Fibroblast of pulmonary artery (primary cell): ENCODE measurements at regions not wholly inside any gene's neighbourhood (a gene's known extent, or its start where the extent isn't known, plus 50 kb on each side); places are given as distances from the start of the nearest gene placed in this dataset.
"Not testable (repeated sequence)": the region's sequence is repeated elsewhere in the genome, so short reads cannot be mapped to it uniquely, and the experiment has no call there.

Experiments
- DNase-seq: peaks from one replicate; pipeline ENCODE4 v3.0.0-alpha.2; 2010; ENCODE audit warnings: low read depth
- H3K4me3 ChIP-seq: replicated peaks from 2 replicates; pipeline ENCODE4 v1.5.1; 2011; ENCODE audit warnings: low read depth, mild to moderate bottlenecking, control low read depth, low read length, moderate library complexity
- CTCF ChIP-seq: IDR thresholded peaks from 2 replicates; pipeline ENCODE4 v1.5.1; 2011; ENCODE audit warnings: mild to moderate bottlenecking, control low read depth, low read length, inconsistent platforms; ENCODE audit errors: missing control alignments

DNA sequence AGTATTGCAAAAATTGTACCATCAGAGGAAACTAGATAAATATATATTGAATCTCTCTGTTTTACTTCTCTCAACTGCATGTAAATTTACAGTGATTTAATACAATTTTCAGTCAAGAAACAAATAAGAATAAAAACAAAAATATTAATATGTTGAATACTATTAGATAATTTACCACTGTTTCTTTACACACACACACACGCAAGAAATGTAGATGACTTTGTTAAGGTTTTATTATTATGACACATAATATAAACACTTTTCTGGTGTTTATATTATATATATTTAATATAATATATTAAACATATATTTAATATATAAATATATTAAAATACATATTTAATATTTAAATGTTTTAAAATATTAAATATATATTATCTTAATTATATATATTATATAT lies 814.3 kb upstream of the CDH10 start:
- TF ChIP-seq CTCF = no peak

DNA sequence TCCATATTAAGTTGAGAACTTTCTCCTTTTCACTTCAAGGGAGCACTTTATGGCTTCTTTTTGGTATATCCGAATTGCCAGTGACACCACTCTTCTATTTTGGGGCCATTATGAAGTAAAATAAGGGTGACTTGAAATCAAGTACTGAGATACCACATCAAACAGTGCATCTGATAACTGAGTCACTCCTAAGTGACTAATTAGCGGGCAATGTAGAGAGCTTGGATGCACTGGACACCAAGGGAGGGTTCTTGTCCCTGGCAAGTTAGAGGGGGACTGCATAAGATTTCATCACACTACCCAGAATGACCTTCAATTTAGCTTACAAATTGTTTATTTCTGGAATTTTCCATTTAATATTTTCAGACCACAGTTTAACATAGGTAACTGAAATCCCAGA lies 813.9 kb upstream of the CDH10 start:
- H3K4me3 ChIP-seq = no peak overlapping the region

More for the DNA sequence above, 814.3 kb upstream of the CDH10 start:
- H3K4me3 ChIP-seq = no peak overlapping the region
- DNase-seq = no peak

GRCh38 chr5:25453500-25453899 lies 808.7 kb upstream of the CDH10 start:
- no peak for DNase-seq
- no peak for TF ChIP-seq CTCF
- no peak overlapping the region for H3K4me3 ChIP-seq

More for the DNA sequence above, 813.9 kb upstream of the CDH10 start:
- no peak for TF ChIP-seq CTCF
- no peak for DNase-seq

GRCh38 chr5:25451294-25451693 lies 806.5 kb upstream of the CDH10 start:
- TF ChIP-seq CTCF = no peak
- no peak for DNase-seq
- no peak overlapping the region for H3K4me3 ChIP-seq

GRCh38 chr5:25448646-25449045 lies 803.9 kb upstream of the CDH10 start:
- TF ChIP-seq CTCF = no peak
- H3K4me3 ChIP-seq = no peak overlapping the region
- no peak for DNase-seq

- no peak for DNase-seq
- TF ChIP-seq CTCF = no peak
- H3K4me3 ChIP-seq = no peak overlapping the region
Measured at GRCh38 chr5:25448190-25448621, 803.4 kb upstream of the CDH10 start.

- not testable (repeated sequence) for H3K4me3 ChIP-seq, DNase-seq
Measured at GRCh38 chr5:25446061-25446420, 801.3 kb upstream of the CDH10 start.

DNA sequence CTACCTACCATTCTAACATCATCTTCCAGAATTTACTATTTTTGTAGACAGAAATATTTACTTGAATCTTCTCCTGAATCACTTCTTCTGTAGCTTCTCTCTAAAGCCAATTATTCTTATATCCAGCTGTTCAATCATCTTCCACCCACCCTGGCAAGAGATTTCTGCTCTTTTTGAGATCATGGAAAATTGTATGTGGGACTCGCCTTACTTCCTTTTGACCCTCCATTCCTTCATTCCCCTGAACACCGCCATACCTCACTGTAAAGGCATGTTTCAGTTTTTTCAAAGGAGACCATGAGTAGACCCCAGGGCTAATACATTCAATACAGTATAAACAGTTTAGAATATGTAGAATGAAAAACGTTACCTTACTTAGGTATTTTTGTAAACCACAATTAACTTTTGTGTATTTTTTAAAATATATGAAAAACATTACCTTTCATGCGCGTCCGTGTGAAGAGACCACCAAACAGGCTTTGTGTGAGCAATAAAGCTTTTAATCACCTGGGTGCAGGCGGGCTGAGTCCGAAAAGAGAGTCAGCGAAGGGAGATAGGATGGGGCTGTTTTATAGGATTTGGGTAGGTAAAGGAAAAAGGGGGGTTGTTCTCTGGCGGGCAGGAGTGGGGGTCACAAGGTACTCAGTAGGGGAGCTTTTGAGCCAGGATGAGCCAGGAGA lies 800.7 kb upstream of the CDH10 start:
- not testable (repeated sequence) for DNase-seq, H3K4me3 ChIP-seq
